Hepatic stellate cell (primary cell): ENCODE measurements at regions not wholly inside any gene's neighbourhood (a gene's known extent, or its start where the extent isn't known, plus 50 kb on each side); places are given as distances from the start of the nearest gene placed in this dataset.
A peak's percentile ranks its signal among the peaks of the same experiment; 100 is the strongest.
"Not testable (repeated sequence)": the region's sequence is repeated elsewhere in the genome, so short reads cannot be mapped to it uniquely, and the experiment has no call there.

Experiments used
- DNase-seq: peaks from one replicate; pipeline ENCODE4 v3.0.0; 2011; ENCODE audit warnings: low spot score

DNA sequence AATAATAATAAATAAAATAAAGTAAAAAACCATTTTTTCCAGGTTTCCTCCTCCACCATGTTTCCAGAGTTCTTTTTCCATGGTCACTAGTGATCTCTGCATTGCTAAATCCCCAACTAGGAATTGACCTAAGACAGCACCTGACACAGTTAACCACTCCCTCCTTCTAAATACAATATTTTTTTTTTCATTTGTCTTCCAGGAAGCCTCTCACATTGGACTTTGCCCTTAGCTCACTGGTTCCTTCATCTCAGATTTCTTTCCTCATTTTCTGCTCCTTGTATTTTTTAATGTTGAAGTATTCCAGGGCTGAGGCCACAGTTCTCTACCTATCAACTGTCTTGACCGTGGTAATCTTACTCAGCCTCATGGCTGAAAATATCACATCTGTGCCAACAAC lies 187.3 kb upstream of the FAM241A start:
- no peak for DNase-seq

DNA sequence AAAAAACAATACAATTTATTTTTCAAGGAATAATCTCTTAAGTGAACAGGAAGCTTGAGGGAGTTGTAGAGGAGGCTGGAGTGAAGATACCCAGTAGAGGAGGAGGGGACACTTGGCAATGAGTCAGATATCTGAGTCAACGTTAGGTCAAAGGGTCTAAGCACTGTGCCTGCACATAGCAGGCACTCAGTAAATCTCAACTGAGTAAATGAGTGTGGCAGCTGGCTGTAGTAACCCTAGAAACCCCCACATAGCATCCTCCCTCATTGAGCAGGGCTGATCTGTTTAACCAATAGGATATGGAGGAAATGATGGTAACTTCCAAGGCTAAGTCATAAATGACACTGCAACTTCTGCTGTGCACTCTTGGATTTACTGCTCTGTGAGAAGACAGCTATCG lies 186.0 kb upstream of the FAM241A start:
- DNase-seq: no peak

DNA sequence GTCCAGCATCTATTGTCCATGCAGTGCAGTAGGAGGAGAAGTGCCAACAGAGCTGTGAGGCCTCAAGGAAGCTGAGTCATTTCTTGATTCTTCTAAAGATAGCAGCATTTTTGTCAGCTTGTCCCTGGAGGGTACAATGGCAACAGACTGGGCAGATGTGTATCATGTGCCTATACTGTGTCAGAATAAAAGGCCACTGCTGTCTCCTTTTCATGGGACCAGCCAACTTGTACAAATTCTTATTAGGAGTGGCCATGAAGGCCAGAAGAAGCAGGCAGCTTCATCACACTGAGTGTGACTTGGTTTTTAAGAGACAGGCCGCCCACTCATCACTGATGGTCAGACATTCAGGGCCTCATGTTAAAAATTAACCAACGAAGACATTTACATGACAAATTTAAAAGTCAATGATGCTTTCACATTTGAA lies 185.0 kb upstream of the FAM241A start:
- DNase-seq: no peak

DNA sequence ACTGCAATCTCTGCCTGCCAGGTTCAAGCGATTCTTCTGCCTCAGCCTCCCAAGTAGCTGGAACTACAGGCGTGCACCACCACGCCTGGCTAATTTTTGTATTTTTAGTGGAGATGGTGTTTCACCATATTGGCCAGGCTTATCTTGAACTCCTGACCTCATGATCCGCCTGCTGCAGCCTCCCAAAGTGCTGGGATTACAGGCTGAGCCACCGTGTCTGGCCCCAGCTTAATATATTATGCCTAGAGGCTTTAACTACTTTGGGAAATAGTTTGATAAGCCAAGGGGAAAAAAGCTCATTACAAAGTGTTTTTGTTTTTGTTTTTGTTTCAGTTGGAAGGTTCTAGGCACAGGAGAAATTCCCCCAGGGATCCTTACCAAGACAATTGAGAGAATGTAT lies 184.2 kb upstream of the FAM241A start:
- DNase-seq: not testable (repeated sequence)

DNA sequence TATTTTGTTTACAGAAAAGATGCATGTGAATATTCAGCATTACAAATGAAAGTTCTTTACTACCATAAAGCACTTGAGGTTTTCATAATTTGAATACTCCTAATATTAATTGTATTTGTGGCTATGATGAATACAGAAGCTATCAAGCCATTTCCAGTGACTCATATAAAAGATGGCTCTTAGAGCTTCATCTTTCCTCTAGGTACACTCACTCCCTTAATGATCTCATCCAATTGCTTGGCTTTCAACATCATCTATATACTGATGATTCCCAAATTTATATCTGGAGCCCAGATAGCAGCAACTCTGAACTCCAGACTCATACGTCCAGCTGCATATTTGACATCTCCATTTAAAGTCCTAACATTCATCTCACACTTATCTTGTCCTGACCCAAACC lies 183.4 kb upstream of the FAM241A start:
- DNase-seq: no peak

DNA sequence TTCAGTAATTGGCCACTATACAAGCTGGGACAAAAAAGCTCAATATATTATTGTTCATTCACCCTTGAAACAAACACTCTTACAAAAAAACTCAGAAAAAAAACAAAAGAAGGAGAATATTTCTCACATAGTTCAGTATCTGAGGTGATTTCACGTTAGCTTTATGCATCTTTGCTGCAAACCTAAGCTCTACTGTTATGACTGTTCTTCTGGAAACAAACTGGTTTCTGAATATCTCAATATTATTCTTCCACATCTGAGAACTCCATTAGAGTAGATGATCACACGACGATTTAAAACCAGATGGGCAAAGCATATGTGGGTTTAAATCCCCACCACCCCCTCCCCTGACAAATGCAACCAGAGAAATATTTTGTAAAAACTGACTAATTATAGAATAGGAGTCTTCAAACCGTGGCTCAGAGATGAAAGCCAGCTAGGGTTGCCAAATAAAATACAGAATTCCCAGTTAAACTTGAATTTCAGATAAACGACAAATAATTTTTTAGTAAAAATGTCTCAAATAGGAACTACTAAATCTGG lies 182.0 kb upstream of the FAM241A start:
- no peak for DNase-seq

DNA sequence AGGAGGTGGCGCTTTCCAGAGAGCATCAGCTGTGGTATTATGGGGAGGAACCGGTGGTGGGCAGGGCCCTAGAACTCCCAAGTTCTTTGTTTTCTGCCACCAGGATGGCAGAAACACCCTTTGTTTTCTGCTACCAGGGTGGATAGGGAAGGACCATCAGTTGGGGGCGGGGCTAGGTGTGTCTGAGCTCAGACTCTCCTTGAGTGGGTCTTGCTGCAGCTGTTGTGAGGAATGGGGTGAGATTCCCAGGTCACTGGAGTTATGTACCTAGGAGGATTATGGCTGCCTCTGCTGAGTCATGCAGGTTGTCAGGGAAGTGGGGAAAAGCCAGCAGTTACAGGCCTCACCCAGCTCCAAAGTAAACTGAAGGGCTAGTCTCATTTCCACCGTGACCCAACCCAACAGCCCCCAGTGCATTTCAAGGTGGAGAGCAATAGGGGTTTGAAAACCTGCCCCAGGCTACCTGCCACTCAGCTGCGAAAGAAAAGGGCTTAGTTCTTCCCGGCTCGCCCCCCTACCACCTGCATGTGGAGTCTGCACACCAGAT lies 167.8 kb upstream of the FAM241A start:
- DNase-seq: no peak

DNA sequence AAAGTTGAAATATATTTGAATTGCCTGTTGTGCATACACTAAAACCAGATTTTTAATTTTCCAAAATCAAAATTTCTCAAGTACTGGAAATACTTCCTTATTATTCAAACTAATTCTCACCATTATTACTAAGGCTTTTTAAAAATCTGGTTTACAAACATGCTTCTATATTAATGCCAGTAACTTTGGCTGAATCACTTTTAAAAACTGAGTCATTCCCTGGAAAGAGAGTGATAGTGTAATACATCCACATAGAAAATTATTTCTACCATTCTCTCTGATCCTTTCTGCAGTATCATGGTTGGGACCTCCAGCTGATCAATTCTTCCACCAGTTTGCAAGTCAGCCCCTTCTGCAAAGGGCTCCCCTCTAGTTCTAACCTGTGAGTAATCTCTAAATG lies 165.3 kb upstream of the FAM241A start:
- DNase-seq: no peak

DNA sequence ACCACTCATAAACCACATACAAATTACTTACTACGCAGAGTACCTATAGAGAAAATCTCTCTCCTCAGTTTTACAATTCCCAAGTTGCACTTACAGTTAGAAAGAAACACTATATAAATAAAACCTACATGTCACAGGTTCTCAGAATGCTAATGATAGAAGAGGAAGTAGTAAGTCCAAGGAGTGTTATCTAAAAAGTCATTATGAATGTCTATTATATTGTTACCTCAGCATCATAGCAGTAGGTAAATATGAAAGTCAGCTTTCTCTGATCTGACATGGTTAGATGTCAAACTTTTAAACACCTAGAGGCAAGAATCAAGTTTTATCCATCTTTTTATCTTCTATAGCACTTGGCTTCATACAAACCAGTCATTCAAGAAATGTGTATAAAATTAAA lies 163.2 kb upstream of the FAM241A start:
- DNase-seq: no peak

DNA sequence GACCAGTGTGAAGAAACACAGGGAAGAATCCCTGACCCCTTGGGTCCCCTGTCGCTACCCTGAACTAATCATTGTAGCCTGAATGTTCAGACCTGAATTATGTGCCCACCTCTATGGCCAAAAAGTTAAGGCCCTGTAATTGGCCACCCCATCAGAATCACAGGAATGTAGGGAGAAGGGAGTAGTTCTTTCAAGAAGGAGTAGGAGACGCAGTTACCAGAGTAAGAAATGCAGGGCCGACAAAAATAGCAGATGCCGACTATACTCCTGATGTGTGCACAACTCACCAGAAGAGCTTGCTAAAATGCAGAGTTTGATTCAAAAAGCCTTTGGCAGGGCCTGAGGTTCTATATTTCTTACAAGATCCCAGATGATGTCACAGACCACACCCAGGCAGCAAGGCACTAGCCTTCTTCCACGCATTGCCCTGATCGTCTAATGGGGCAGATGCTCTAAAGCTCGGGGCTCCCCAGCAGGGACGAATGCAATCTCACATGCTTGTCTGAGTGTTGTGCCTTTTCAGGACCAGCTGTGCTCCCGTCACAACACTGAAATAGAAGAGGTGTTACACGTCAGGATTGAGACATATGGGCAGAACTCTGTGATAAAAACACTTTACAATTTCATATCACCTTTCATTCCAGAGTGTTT lies 161.0 kb upstream of the FAM241A start:
- no peak for DNase-seq

DNA sequence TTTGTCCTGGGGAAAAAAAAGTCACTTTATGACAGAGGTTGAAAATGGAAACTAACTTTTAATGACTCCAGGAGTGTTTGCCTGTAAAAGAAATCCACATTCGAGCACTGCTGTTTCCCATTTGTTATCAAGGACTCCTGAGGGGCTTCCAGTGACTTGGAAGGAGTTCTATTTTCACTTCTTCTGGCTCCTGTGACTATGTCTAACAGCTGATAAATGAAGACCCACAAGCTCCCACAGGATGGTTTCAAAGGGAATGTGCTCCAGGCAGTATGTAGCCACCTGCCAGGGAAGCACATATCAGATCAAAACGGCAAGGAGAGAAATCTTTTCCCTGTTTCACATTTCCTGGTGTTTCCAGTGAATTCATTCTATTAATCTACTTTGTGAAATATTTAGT lies 159.8 kb upstream of the FAM241A start:
- no peak for DNase-seq

DNA sequence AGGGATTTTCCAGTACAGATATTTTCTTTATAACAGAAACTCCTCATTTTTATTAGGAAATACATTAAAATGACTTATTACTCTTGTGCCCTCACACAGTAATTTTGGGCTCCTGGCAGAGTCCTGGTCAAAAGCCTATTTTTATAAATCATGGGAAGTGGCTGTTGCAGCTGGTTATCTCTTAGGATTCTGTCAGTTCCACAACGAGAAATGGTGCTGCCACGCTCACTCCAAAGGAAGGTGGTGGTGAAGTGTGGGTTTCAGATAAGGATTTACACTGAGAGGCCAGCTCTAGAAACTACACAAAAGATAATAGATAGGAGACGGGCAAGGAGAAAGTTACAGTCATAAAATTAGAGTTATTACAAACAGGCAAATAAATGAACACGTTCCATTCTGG lies 159.2 kb upstream of the FAM241A start:
- DNase-seq: no peak

DNA sequence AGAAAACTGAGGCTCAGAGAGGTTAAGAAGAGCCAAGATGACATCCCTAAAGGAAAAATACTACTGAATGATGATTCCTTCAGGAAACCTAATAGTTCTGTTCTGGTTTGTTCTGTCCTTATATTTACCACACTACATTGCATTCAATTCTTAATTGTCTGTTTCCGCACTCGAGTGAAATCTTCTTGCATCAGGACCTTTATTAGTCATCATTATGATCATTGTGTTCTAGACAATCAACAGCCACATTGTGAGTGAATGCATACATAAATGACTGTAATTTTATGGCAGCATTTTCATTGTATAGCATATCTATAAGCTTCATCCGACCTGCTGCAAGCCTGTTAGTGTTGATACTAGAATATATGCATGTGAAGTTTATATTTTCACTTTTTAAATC lies 156.7 kb upstream of the FAM241A start:
- no peak for DNase-seq

DNA sequence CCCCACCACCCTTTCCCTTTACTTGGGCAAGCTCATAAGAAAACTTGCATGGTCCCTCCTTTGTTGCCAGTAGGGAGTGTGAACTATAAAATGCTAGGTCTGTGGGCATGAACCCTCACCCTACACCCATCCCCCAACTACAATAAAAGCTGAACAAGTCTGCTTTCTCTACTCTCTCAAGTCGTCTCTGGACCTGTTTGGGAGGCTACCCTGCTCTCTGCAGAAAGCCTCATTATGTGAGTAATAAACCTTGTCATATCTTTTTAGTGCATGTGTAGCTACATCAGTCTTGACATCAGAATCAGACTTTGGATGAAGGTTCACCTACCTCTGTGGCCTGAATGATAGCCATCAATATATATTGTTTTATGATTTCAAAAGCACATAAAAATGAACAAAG lies 155.4 kb upstream of the FAM241A start:
- no peak for DNase-seq

DNA sequence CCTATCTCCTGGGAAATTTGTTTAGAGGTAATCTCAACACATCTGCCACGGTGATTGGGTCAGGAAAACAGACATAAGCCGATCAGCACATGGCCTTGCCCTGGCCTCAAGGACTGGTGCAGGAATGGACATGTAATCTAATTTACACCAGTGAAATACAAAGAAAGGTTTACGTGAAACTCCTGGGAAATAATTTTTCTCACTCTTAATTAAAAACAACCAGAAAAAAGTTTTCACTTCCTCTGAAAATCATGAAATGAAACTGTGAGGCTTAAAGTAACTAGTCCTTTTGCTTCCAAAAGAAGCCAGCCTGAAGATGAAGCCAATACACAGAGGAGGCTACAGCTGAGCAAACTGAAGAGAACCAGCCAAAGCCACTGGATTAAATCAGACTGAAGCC lies 154.1 kb upstream of the FAM241A start:
- DNase-seq: no peak

DNA sequence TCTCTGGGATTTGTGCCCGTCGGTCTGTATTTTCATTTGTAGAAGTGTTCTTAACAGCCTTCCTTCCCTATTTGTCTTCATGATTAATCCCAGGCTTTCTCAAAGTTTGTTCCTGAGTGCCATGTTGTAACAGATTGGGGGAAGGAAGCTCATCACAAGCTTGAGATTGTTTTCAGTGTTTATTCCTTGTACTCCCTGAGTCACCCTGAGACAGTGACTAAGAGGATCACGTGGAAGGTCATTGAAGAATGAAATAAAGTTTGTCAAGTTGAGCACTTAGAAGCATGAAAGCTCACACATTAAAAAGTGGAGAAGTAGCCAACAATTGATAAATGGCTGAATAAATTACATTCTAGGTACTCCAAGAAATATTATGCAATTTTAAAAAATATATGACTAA lies 153.5 kb upstream of the FAM241A start:
- DNase-seq: peak; percentile 3

DNA sequence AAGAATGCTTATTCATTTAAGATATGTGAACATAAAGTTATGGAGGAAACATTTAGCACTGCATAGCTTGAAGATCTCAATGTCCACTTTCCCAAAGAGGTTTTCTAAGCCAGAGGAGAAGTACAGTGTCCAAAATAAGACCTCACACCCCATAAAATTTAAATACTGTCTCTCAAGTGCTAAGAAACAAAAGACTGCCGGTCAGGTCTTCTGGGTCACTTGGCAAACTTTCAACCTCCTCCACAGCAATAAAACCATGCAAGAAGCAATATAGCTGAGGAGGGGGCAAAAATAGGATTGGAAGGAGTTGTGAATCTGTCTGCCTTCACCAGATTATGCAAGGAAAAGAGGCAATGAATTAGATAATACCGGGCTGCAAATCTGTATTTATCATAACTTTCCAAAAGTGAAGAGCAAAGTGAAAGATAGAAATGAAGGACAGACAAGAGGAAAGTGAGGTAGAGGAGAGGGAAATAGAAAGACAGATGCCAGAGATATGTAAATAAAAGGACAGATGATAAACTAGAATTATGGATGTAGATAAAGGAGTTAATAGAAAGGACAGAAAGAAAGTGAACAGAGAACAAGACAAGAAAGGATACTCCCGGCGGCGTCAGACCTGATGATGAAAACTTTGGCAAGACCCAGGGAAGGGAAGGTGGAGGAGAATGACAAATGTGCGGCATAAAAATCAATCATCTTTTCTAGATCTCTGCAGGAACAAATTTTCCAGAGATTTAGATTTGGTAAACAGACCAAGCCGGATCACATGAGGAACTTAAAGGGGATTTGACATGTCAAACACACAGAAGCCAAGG lies 152.7 kb upstream of the FAM241A start:
- DNase-seq: no peak

DNA sequence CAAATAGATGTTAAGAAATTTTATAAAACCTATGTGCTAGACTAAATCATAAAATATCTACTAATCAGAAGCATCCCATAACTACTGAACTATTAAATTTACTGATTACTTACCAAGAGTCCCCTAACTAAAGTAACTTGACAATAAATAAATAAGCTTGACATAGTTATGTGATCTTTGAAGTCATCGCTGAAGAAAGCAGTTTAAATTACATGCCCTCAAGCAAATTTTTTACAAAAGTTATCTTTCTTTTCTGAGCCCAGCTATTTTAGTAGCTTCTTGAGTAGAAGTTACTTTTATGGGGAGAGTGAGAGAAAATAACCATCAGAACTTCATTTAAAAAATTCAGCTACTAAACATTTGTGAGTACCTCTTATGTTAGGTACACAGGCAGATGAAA lies 150.9 kb upstream of the FAM241A start:
- DNase-seq: no peak

DNA sequence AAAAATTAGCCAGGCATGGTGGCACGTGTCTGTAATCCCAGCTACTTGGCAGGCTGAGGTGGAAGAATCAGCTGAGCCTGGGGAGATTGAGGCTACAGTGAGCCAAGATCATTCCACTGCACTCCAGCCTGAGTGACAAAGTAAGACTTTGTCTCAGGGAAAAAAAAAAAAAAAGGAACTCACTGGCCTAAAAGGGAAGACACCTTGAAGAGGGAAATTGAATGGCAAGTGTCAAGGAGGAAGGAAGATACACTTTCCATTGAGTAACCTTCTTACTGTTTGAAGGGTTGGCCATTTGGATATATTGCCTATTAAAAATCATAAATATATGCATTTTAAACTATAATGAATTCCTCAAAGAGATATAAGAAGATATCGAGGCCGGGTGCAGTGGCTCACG lies 147.5 kb upstream of the FAM241A start:
- no peak for DNase-seq

DNA sequence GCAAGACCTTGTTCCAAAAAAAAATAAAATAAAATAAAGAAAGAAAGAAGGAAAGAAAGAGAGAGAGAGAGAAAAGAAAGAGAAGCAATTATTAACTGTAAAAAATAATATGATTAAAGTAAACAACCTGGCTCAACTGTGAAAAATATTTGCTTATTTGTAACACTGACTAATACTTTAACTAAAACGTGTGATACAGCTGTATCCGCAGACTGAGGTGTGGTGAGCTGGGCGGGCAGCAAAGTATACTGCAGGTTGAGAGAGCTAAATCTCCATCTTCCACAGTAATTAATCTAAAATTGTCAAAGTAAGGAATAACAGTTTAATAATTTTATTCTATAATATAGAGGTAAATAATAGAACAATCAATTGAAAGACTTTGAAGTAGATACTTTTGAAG lies 145.5 kb upstream of the FAM241A start:
- DNase-seq: no peak

DNA sequence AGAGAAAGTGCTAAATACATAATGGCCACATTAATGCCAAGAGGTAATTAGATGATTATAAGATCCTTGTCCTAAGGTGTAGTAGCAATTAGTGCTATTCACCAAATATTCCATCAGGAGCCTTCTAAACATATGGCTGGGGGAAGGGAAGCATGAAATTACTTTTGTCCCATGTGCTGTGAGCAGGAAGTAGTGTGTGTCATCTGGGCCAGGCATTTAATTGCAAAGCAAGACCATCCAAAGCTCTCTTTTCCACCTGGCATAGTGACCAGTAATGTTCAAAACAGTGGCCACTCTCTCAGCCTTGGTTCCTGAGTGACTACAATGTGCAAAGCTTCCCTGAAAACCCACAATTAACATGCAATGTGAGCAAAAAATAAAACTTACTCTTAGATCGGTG lies 144.2 kb upstream of the FAM241A start:
- DNase-seq: no peak

DNA sequence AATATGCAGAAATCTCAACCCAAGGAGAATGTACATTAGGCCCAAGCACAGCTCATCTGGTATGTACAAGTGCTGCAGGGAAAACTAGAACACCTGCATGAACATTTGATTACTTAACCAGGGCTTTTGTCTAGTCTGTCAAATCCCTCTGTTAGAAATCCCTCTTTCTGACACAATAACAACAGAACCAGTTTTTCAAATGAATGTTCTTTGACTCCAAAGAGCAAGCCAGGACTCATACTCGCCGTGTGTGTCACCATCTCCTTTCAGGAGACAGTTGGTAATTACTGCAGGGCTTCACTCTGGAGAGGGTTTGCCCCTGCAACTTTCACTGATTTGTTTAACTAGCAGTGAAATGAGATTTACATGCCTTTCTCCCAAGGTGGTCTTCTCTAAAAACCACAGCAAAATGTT lies 143.0 kb upstream of the FAM241A start:
- DNase-seq: no peak

DNA sequence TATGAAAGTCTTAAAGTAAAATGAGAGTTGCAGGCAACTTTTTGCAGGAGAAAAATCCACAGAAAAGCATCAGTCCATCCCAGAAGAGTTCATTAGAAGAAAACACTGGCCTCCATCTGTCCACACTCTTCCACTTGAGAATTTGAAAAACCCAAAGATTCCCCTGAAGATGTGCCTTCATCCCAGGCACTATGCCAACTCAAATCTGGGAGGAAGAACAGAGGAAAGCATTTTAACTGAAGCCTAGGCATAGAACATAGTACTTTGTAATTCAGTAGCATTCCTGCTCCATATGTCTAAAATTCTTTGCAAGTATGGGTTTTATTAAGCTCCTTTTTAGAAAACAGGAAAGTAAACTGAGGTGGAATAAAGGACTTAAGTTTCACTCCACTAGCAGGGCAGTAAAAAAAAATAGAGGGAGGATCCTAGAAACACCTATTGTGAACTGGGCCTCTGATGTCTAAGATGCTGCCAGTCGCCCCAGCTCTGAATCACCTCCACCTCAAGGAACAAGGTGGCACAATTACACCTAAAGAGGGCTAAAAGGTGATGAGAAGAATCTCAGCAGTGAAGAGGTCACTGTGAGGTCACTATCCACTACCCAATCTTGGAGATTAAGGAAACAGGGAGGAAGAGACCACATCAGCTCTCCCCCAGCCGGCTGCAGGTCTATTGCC lies 141.9 kb upstream of the FAM241A start:
- DNase-seq: no peak
